Left cardiac atrium (tissue), 4 donors: ENCODE measurements at regions not wholly inside any gene's neighbourhood (a gene's known extent, or its start where the extent isn't known, plus 50 kb on each side); places are given as distances from the start of the nearest gene placed in this dataset.
"Not testable (repeated sequence)": the region's sequence is repeated elsewhere in the genome, so short reads cannot be mapped to it uniquely, and the experiment has no call there.

ENCODE experiments used
- ATAC-seq, 2 donors: fragments of 200-7000 bp; cut with Tn5 transposase; one replicate each; pipeline ENCODE4 v1.9.1; 2020; ENCODE audit warnings: mild to moderate bottlenecking in 2 of 2, moderate library complexity in 2 of 2
- DNase-seq: peaks from one replicate; pipeline ENCODE4 v3.0.0-alpha.2; 2020
- intact Hi-C, 2 donors: fragments of 100-400 bp; cut with DNase I; formaldehyde crosslinking; loops; one replicate each; pipeline versions ENCODE4 v1.14.1 to v1.15.1; 2022 to 2023
- donor health status: DM: no; HTN: yes; CAD: no.
- donor health status: DM: no; HTN: yes; CAD: no; lungs with severe emphysema.
- donor health status: DM: yes; HTN: yes; CAD: no.
- donor health status: Dilated cardiomyopathy.

DNA sequence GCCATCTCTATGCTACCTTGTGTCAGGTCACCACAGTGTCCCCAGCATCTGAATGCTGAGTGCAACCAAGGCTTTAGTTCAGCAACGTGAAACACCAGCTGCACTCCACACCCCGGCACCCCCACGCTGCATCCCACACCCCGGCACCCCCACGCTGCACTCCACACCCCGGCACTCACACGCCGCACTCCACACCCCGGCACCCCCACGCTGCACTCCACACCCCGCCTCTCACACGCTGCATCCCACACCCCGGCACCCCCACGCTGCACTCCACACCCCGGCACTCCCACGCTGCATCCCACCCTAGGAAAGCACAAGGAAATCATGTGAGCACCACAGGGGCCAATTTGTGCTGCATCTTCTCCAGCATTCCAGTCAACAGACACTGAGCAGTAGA, 199.8 kb upstream of the FRG1 start:
- ATAC-seq (no peak), DNase-seq (no peak)
- intact Hi-C loops: no loop called here

DNA sequence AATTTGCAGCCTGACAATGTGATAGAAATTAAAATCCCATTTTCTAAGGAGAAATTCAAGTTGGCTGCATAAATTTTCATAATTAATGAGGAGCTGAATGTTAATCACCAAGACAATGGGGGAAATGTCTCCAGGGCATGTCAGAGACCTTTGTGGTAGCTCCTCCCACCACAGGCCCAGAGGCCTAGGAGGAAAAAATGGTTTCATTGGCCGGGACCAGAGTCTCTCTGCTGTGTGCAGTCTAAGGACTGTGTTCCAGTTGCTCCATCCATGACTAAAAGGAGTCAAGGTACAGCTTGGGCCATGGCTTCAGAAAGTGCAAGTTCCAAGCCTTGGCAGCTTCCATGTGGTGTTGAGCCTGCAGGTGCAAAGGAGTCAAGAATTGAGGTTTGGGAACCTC, 187.6 kb upstream of the FRG1 start:
- intact Hi-C loops, DNase-seq, ATAC-seq: not testable (repeated sequence)

DNA sequence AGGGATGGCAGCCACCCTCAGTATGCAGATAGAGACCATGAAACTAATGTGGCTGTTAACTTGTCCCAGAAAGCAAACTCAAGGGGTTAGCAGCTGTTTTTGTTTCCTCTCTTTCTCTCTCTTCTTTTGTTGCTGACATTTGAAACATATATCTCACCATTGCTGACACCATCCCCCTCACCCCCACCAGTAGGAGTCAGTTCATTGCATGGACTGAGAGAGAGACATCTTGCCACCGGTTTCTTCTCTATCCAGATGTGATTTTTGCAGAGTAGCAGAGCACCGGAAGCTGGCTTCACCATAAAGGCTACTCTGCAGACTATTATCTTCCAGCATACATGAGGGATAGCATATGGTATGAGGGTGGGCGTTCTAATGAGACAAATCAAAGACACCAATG, 177.1 kb upstream of the FRG1 start:
- intact Hi-C loops: no loop called here
- ATAC-seq (no peak), DNase-seq (no peak)

DNA sequence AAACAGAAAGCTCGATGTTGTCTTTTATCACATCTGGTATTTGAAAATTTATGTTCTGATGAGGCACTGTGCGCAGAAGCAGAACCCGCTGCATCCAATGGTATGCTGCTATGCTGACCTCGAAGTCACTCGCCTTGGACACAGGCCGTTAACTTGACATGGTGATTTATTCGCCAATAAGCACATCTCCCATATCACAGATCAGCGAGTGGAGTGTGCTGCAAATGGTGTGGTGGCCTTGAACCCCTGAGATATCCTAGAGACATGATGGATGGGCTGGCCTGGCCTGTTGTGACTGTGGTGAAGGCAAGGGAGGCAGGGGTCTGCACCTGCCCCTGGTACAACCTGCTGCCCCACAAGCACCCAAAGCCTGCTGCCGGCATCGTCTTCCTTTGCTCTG, 175.4 kb upstream of the FRG1 start:
- intact Hi-C loops: no loop called here
- DNase-seq (no peak), ATAC-seq (no peak)

DNA sequence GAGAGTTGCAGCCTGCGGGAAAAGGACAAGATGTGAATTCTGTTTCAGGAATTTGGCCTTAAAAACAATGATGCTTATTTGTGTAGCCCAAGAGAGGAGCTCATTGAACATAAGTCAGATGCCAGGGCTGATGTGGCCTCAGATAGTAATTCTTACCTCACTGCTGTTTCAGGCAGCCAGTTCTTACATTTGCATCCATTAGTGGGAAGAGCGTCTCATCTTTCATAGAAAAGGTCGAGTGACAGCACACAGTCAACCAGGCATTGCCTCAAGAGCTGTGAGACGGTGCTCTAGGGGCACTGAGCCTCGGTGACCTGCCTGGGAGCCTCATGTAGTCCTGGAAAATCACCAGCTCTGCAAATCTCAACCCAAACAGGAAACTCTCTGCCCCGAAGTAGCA, 174.9 kb upstream of the FRG1 start:
- no peak for ATAC-seq
- no peak for DNase-seq
- intact Hi-C loops: no loop called here

DNA sequence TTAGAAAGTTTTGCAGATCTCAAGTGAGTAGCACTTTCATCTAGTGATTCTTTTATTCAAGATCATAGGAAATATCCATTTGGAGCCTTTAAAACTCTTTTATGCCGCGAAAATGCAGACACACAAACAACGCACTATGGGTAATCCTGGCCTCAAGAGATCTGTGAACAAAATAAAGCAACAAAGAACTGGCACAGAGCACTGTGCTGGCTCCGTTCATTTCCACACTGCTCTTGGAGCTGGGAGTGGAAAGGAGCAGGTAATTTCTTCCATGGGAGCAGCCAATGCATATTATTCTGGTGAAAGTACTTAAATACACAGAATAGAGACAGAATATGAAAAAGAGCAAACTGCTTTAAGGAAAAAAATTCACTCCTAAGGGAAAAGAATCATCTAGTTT, 172.7 kb upstream of the FRG1 start:
- intact Hi-C loops: no loop called here
- DNase-seq (no peak), ATAC-seq (no peak)

DNA sequence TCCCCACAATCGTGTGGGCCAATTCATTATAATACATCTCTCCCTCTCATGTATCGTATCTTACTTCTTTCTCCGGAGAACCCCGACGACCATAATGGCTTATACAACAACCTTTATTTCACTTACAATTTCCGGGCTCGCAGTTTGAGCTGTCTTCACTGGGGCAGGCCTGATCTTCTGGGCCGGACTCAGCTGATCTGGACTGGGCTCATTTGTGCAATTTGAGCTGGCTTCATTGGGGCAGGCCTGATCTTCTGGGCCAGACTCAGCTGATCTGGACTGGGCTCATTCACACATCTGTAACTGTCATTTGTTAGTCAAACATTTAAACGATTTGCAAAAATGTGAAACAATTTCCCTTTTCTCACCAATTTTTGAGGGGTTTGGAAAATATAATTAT, 171.5 kb upstream of the FRG1 start:
- DNase-seq (no peak), ATAC-seq (no peak)
- intact Hi-C loops: no loop called here

DNA sequence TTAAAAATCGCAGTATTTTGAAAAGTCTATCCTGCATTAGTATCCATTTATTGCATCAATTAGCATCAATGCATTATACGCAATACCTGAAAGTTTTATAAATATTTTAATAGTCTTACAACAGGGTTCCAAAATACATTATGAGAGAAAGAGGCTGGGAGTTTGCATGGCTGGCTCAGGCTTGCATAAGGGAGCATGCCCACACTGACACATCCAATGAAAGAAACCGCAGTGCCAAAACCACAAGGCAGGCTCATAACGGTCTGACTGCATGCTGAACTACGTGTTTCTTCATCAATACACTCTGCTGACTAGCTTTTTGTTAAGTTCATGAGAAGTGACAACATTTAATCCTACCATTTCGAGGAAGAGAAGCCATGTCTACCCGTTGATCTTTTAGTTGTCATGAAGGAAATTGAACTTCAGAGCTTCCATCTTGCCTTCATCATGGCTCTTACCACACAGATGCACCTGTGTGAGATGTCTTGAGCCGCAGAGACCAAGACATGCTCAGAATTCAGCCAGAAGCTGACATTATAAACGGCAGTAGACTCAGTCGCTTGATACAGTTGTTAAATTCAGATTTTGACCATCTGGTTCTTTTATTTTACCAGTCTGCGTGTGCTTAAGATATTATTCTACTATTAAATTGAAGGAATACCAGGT, 168.8 kb upstream of the FRG1 start:
- DNase-seq: no peak
- intact Hi-C loops: no loop called here
- ATAC-seq: no peak

DNA sequence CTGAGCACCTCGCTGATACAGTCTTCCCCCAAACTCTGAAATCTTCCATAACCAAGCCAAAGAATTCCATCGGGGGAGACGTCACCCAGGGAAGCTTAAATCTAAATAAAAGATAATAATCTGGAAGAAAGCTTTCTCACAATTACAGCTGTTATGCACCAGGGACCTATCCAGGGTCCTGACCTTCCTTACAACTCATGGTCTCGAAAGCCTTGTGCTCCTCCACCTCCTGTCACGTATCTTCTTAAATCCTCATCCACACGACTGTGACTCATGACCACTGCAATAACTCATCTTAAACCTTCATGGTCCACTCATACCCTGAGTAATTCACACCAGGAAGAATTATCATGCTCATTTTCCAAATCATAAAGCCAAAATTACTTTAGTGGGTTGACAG, 166.8 kb upstream of the FRG1 start:
- DNase-seq: no peak
- no peak for ATAC-seq
- intact Hi-C loops: no loop called here

DNA sequence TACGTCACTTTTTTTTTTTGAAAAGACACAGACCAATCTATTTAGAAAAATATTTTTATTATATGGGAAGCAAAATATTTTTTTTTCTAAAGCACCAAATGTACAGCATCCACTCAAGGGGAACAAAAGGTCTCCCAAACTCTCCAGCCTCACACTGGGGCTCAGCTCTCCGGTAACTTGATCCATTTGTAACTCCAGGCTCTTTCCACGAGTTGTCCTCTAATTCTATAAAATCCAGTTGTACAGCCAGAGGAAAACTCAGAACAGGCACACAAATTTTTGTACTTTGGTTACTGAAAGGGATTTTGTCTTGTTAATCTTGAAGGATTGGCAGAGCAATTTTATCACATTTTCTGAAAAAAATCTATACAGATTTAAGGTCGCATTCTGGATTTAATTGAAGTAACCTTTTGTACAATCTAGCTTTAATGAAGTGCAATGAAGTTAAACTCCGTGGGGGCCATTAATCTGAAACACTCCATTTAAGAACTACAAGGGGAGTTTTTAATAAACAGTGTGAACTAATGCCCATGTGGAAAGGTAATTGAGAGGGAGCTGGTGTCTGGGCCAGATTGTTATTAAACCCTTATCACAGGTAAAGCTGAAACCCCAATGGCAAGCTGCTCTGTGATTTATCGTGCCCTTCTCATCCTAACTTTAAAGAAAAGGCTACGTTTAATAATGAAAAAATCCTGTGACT, 161.2 kb upstream of the FRG1 start:
- no peak for DNase-seq
- intact Hi-C loops: no loop called here

DNA sequence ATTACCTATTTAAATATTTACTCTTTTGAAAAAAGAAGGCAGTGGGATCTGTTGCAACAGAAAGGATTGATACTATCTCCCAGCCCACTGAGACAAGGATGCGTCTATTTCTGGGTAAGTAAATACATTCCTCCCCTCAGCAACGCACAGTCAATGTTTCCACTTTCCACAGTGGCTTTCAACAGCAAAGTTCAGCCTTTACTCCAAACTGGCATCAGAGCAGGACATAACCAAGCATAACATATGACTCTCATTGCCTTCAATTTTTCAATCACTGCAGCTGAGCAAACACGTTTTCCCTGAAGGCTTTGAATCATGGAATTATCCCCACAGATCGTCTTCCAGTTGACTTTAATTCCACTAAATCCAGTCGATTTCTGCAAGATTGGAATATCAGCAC, 160.3 kb upstream of the FRG1 start:
- DNase-seq: no peak
- no peak for ATAC-seq
- intact Hi-C loops: no loop called here

More for the DNA sequence above, 161.2 kb upstream of the FRG1 start:
- ATAC-seq: no peak

DNA sequence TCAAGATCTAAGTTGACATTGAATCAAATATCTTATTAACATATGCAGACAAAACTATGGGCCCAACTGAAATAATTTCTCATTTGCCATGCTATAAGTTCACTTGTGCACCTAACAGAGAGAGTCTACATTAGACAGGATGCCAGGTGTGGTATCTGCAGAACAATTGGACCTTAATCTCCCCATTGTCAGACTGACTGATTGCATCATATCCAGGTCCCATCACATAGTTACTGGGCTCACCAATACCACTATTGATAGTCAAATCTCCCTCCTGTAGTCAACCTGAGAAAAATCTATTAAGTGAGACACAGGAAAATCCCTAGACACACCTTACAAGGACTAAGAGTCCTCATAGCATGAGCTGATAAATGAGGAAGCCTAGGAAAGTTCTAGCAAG, 156.0 kb upstream of the FRG1 start:
- DNase-seq (no peak), ATAC-seq (no peak)
- intact Hi-C loops: no loop called here

DNA sequence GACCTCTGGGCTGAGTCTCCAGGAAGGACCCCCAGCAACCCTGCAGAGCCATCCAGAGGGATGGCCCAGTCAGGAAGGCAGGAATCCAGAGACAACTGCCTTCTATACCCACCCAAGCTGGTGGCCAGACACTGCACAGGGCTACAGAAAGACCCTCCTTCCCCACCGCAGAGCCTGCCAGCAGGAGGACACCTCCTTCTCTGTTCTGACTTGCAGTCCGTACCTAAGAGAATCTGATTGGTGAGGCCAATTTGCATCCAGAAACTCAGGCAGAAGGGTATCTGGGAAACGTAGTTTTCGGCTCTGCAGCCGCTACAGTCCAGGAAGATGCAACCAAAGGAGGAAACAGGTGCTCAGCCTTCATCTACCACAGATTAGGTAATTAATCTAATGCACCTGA, 155.4 kb upstream of the FRG1 start:
- no peak for ATAC-seq
- intact Hi-C loops: no loop called here

DNA sequence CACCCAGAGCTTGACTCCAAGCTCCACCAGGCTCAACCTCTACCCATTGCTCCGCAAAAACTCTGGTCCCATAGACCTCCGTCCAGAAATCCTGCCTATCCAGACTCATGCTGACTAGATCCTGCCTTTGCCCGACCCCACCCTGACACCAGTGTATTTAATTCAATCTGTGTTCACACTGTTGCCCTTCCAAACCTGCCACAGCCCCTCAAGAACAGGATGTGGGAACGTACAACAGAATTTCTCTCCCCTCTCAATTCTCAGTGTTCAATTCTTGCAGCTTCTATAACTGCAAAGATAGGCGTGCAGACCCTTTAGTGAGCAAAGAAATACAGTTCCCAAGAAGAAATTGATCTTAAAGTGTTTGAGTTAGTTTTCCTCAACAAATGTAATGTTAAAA, 154.2 kb upstream of the FRG1 start:
- intact Hi-C loops: no loop called here
- DNase-seq (no peak), ATAC-seq (no peak)

More for the DNA sequence above, 155.4 kb upstream of the FRG1 start:
- DNase-seq: no peak

DNA sequence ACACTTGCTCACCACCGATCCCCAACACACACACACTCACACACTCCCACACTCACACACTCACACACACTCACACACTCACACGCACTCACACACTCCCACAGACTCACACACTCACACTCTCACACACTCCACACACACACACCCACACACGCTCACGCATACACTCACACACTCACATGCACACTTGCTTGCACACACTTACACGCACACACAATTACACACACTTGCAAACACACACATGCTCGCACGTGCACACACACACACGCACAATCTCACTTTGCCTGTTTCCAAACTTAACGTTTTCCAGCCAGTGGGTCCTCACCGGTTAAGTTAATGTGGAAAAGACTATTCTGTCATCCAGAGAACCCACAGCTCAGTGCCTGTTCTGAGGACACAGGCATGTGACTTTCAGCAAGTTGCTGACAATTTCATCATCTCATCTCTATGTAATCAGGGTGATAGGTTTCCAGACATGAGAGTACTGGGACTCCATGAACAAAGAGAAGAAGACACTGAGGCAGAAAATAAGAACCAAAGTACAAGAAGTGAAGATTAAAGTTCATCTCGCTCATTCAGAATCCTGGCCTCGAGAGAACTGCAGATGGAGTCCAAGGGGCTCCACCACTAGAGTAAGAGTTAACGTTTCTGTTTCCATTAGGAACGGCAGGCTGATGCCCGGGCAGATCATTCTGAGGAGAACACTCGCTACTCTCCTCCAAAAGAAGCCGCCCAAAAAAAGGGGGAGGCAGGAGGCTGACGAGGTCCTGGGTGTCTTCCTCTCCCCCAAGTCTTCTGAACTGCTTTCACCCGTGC, 153.2 kb upstream of the FRG1 start:
- ATAC-seq (peak in 1 of 2 donors; percentile 57), DNase-seq (no peak)
- intact Hi-C loops: no loop called here

DNA sequence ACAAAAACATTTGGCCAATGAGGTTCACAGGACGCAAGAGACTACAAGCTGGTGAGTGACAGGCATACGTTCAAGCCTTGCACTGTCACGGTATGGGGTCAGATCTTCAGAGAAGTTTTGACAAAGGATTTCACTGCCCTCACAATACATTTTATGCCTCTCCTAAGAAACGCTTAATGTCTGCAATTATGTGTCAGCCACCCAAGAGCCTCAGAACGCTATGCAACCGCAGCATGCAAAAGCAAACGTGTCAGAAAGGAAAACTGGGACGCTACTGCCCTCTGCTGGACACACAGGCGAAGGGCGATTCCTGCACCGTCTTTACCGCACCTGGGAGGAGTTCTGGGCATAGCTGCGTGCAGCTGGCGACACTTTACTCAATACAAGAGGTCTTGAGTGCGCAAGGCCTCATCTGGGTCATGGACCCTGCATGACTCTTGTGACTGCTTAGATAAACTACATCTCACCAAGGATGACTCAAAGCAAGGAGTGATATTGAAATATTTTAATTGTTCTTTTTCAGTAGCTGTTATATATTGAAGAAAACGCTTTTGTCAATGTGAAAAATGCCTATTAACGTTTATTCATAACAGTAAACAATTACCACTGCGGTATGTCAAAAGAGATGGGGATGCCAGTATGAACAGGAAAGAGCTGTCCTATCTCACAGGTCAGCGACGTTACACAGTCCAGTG, 147.6 kb upstream of the FRG1 start:
- intact Hi-C loops: no loop called here
- DNase-seq (peak; percentile 70), ATAC-seq (peak; percentile 81 to 95)

DNA sequence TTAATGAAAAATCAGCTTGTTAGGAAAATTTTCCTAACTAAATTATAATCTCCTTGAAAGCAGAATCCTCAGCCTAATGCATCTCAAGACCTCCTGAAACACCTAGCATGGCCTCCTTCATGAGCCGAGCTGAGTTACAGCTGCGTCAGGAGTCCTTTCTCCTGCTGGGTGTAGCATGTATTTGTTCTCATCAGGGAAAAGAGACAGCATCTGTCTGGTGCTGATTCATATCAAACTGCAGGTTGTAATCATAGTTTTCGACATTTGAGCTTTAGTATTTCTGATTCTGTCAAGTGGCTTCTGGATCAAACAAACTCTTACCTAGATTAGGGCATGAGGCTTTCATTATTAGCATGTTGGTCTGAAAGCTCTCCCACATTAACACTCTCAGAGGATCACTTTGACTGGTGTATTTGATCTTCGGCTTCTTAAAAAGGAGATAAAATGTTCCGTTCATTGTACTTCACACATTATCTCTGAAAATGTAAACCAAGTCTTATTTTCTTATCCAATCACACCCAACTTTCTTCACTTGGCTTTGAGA, 140.1 kb upstream of the FRG1 start:
- ATAC-seq: no peak
- intact Hi-C loops: no loop called here
- no peak for DNase-seq

DNA sequence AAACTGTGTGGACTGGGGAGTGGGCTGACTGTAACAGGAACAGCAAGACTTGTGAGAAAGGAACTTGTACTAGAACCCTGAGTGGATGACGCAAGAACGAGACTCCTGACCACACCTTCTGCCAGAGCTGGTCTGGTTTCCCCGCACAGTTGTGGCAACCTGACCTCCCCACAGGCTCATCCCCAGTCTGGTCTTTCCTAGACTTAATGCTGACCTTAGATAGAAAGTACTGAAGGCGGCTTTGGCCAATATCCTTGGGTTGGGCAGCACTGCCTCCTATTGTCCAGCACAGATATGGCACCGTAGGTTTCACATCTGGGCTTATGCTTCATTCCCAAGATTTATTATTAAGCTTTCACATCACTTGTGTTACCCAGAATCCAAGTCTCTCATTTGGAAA, 137.8 kb upstream of the FRG1 start:
- intact Hi-C loops: no loop called here
- no peak for ATAC-seq
- no peak for DNase-seq

DNA sequence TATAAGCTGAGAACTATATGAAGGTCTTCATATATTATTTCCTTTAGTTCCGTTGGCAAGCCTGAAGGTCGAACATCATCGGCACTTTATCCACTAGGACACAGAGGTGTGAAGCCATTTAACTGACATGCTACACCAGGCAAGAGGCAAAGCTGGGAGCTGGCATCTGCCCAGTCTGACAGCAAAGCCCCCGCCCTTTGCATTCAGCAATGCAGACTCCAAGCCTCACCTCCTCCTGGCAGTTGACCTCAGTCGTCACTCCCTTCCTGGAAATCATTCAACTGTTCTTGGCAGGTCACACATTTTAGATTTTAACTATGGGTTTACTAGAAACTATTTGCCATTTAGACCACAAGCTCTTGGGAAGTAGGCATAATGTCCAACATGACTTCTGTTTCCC, 135.8 kb upstream of the FRG1 start:
- intact Hi-C loops: loop anchor here in 1 of 2 donors (2.0 kb wide), 1 partner anchor 34 kb away; no protein-coding TSS in a partner anchor
- DNase-seq (peak; percentile 70), ATAC-seq (peak; percentile 72 to 84)

DNA sequence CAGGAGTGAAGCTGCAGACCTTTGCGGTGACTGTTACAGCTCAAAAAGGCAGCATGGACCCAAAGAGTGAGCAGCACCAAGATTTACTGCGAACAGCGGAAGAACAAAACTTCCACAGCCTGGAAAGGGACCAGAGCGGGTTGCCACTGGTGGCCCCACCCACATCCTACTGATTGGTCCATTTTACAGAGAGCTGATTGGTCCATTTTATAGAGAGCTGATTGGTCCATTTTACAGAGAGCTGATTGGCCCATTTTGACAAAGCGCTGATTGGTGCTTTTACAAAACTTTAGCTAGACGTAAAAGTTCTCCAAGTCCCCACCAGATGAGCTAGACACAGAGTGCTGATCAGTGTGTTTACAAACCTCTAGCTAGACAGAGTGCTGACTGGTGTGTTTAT, 134.2 kb upstream of the FRG1 start:
- no peak for DNase-seq
- intact Hi-C loops: no loop called here
- ATAC-seq: no peak
